ELR (cell line): ENCODE measurements at regions not wholly inside any gene's neighbourhood (a gene's known extent, or its start where the extent isn't known, plus 50 kb on each side); places are given as distances from the start of the nearest gene placed in this dataset.
"Not testable (repeated sequence)": the region's sequence is repeated elsewhere in the genome, so short reads cannot be mapped to it uniquely, and the experiment has no call there.

Experiments used
- DNase-seq: peaks from one replicate; pipeline ENCODE4 v3.0.0-alpha.2; 2015; ENCODE audit warnings: low read depth

DNA sequence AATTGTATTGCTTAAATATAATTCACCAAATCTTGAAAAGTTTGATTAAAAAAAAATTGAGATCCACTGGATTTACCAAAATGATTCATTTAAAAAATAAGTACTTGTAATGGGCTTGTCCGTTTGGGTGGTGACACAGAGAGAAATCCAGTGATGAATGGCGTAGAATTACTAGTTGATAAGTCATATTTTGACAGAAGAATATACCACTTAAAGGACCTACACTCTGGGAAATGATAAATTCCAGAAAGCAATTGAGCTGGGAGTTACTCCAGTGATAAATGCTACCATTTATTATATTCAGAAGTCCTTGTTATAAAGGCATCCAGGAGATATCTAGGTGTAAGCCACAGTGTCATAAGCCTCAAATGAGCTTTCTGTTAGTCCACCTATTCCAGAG, 141.8 kb upstream of the CFAP20DC start:
- DNase-seq: no peak

DNA sequence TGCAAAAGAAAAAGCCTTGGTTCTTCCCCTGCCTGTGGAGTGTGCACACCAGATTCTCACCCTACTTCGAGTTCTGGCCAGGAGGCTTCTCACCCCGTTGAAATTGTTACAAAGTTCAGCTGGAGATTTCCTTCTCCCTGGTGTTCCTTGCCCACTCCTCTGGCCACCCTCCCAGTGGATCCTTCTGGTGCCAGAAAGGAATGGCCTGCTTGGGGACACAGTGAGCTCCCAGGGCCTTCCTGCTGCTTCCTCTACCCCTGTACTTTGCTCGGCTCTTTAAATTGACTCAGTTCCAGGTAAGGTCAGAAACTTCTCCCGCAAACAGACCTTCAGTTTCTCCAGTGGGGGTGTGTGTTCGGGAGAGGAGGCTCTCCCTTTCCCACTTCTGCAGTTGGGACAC, 140.1 kb upstream of the CFAP20DC start:
- no peak for DNase-seq

DNA sequence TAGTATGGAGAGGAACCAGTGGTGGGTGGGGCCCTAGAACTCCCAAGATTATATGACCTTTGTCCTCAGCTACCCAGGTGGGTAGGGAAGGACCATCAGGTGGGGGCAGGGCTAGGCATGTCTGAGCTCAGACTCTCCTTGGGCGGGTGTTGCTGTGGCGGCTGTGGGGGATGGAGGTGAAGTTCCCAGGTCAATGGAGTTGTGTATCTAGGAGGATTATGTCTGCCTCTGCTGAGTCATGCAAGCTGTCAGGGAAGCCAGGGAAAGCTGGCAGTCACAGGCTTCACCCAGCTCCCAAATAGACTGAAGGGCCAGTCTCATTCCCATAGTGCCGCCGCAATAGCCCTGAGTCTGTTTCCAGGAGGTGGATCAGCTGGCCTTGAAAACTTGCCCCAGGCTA, 139.7 kb upstream of the CFAP20DC start:
- DNase-seq: no peak

DNA sequence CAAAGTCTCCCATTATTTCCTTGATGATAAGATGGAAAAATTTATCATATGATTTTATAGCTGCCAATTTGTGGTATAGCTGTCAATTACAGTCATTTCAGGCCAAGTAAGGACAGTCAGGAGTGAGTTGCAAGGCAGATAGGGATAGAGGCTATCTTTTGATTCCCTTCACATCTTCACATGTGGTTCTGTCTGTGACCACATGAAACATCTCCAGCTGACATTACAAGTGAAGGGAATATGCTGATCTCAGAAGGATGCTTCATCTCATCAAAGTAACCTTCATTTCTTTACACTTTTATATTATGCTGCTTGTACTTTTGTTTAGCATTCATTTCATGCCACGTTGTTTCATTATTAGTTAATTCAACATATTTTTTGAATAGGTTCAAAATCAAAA, 136.9 kb upstream of the CFAP20DC start:
- no peak for DNase-seq

DNA sequence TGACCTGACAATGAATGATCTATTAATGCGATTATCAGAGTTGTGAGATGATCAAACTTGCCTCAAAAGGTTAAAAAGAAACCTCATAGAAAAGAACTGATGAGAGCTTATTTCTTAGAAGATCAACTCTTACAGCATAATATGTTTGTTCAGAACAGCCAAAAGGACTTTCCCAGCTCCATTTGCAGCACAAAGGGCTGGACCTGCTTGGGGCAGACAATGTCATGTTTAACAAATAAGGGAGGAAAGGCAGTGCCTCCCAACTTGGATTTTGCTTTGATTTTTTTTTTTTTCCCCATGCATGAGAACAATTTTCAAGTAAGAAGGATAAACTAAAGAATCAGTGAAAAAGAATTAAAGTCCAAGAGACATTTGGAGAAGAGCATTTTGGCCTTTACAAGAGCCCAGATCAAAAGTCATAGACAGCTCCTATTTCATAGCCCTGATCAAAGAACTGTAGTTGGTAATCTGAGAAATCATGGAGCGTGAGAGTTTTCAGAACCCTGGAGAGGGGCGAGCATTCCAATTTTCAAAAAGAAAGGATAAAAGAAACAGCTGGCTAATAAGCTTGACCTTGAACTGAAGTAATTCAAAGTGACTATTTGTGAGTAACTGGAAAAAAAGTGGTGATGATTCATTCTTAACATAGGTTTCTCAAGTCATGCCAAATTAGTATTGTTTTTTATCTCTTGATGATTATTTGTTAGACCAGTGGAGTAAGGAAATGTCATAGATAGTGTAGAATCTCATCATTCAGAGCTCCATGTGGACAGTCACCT, 136.0 kb upstream of the CFAP20DC start:
- DNase-seq: peak; percentile 3

DNA sequence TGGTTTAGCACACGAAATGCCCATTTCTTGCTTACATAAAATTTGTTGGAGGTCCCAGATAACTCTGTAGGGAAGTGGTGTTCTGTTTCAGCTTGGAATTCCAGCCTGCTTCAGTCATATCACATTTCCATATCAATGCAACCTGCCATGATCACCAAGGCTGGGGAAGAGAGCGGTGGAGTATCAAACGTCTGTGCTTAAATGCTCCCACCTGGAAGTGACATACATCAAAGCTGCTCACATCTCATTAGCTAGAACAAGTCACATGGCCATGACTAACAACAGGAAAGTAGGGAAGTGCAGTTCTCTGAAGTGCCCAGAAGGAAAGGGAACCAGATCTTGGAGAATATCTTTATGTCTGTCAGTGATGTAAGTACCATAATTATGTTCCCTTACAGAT, 130.2 kb upstream of the CFAP20DC start:
- DNase-seq: no peak

DNA sequence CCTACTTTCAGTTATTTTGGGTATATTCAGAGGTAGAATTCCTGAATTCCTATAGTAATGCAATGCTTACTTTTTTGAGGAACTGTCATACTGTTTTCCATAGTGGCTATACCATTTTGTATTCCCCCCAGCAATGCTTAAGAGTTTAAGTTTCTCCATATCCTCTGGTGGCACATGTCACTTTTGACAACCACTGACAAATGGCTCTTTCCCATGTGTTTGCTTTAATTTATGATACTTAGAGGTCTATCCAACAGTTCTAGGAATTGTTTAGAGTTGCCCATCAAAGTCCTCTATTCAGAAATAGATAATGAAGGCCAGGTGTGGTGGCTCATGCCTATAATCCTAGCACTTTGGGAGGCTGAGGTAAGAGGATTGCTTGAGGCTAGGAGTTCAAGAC, 128.9 kb upstream of the CFAP20DC start:
- DNase-seq: no peak

DNA sequence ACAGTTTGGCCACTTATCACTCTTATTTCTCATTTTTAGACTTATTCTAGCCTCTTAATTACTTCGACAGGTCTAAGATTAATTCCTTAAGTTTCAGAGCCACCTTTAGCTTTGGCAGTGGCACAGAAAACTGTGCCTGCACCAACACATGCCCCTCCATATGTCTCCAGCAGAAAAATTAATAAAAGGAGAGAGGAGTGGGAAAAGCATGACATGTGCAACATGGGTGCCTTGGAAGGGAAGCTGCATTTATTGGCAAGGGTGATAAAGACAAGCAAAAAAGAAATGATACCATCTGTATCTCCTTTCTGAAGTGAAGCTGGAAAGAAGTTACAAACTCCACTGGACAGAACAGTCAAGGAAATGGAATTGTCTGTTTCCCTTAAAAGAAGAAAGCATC, 121.7 kb upstream of the CFAP20DC start:
- no peak for DNase-seq

DNA sequence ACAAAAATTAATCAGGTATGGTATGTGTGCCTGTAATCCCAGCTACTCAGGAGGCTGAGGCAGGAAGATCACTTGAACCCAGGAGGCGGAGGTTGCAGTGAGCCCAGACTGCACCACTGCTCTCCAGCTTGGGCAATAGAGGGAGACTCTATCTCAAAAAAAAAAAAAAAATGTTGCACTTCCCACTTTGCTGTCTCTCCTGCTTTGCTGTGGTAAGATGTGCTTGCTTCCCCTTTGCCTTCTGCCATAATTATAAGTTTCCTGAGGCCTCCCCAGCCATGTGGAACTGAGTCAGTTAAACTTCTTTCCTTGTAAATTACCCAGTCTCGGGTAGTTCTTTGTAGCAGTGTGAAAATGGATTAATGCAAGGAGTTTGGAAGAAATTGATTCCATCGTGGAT, 120.3 kb upstream of the CFAP20DC start:
- not testable (repeated sequence) for DNase-seq

DNA sequence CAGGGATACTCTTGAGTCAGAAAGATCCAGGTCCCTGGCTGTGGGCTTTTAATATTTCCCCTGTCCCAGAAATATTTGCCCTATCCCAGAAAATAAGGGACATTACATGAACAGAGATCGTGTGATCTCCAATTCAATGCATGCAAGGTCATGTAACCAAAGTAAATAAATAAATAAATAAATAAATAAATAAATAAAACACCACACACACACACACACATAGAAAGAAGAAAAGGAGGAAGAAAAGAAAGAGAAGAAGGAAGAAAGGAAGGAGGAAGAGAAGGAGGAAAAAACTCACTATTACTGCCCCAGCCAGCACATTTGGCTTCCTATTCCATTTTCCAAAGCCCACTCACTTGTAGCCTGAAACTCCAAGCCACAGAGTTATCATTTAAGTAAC, 117.9 kb upstream of the CFAP20DC start:
- no peak for DNase-seq

DNA sequence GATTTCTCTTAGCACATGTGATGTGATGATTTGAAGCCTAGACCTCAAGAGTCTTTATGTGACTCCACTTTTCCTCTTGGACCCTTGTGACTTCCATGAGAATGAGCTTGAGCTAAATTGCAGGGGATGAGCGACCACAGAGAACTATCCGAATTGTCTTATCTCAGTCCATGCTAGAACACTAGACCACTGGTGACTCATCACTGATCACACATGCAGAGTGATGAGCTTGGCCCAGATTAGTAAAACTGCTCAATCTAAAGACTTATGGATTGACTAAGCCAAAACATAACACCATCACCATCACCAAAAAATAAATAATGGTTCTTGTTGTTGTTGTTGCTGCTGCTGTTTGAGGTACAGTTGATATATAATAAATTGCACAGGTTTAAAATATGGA, 114.1 kb upstream of the CFAP20DC start:
- peak; percentile 1 for DNase-seq

DNA sequence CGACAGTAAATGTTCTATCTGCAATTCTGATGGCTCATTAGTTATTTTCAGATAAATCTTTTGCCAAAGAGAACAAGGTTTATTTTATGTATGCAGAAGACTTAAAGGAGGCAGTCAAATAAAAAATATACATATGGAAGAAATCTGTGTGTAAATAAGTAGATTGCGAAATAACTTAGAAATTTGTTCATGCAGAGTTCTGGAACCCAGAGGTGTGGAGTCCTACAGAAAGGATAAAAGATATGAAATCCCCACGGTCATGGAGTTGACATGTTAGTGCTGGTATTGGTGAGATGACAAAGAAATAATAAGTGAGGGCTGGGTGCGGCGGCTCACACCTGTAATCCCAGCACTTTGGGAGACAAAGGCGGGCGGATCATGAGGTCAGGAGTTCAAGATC, 111.2 kb upstream of the CFAP20DC start:
- no peak for DNase-seq

DNA sequence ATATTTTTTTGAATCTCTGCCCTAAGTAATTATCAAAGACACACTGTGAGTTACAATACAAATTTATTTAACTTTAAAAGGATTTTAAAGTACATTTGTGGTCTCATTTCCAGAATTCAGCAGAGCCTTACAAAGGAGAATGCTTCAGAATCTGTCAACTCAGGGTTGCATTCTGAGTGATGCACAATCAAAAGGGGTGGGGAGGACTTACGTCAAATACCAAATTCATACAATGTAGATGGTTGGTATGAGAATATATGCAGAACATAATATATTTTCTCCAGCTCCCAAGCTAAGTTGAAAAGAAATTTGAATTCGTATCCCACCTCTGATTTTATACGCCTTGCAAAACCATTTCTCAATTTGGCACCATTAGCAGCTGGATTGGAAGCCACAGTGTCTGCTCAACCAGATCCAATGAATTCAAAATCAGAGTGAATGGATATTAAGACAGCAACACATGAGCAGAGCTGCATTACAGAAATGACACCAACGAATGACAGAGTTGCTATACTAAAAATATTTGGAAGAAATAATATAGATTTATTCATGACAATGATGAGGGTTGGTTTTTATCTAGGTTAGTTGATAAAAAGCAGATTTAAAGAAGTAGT, 110.4 kb upstream of the CFAP20DC start:
- no peak for DNase-seq

DNA sequence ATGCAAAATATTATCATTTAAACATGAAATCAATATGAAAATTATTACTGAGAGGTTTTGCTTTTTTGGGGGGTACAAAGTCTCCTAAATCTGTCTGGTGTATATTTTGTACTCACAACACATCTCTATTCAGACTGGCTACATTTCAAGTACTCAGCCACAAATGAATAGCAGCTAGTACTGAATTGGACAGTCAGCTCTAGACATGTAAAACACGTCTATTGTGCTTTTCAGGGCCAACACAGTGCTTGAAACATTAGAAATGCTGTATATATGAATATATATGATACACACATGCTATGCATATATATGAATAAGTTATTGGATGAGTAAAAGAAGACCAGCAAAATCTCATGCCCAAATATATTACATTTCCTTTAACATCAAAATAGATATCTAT, 103.8 kb upstream of the CFAP20DC start:
- DNase-seq: no peak

DNA sequence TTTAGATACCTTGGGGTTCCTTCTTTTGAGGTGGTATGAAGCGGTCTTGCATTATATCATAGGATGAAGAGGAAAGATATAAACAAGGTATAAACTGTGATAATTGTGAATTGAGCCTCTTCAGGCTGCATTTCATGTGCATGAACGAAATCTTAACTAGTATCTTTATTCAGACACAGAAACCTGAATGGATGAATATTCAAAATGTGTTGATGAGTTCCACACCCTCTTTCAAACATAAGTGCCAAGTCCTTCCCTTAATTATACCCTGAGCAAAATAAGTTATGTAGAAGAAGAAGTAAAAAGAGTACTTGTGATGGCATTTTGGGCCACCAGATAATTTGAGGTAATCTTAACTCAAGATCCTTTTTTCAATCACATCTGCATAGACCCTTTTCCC, 103.1 kb upstream of the CFAP20DC start:
- DNase-seq: no peak

DNA sequence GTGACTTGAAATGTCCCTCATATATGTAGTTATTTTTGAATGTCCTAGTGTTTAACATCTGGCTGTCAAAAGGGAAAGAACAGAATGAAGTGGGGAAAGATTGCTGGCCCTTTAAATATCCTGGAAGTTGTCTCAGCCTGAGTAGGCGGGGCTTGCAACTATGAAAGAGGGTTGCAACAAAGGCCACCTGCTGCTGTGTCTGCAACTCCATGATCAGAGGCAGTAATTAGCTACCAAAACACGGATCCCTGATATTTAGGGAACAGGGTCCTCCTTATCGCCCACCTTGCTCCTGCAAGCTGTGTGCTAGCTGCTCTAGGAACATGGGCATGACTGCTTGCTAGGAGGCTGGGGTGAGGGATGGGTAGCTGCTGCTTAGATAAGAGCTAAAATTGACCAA, 100.2 kb upstream of the CFAP20DC start:
- no peak for DNase-seq

DNA sequence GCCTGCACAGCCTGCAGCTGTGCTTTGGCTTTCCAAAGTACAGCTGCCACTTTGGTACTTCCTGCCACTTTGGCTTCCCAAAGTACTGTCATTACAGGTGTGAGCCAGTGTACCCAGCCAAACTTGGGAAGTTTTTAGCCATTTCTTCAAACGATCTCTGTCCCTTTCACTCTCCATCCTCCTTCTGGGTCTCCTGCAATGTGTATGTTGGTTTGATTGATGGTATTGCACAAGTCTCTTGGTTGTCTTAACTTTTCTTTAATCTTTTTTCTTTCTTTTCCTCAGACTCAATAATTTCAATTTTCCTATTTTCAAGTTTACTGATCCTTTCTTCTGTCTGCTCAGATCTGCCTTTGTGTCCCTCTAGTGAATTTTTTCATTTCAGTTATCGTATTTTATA, 99.3 kb upstream of the CFAP20DC start:
- DNase-seq: no peak

DNA sequence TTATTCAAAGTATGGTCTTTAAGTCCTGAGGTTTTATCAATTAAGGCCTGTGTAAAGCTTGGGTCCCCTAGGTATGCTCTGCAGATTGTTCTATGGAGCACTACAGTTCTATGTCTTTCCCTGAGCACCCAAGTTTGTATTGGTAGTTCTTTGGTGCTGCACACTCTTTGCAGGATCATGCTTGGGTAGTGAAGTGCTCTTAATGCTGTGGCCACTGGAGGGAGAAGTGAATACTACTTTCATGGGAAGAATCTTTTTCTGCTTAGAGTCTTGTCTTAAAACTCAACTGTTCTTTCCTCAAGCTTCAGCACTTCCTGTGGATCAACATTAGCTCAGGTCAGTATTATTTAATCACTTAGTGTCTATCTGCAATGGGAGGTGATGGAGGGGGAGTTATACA, 93.6 kb upstream of the CFAP20DC start:
- DNase-seq: peak; percentile 2

DNA sequence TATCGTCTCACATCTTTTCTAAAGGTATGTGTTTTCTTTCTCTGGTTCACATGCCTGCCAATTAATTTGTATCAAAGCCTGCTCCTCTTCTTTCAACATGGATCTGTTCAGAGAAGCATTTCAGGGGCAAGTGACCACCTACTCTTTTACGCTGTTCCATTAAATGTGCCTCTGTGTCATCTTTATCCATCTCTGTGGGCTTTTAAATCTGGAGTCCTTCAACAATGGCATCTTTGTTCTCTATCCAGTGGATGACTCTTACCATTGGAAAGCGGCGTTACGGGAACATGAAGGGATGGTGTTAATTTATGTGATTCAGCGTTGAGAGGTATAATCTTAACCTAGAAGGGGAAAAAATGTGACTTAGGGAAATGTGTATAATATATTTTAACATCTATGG, 92.7 kb upstream of the CFAP20DC start:
- DNase-seq: no peak

DNA sequence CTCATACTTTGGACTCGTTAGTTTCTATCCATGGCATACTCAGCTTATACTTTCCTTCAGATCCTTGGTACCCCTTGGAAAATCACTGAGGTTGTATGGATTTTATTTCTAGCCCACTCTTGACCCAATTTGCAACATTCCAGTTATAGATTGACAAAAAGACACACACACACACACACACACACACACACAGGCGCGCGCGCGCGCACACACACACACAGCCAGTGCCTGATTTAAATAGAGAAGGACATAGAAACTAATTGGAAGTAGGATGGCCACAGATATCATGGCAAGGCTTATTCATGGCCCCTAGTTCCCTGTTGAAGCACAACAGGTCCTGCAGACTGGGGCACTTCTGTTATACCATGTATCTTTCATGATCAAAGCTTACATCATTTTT, 89.1 kb upstream of the CFAP20DC start:
- DNase-seq: no peak

DNA sequence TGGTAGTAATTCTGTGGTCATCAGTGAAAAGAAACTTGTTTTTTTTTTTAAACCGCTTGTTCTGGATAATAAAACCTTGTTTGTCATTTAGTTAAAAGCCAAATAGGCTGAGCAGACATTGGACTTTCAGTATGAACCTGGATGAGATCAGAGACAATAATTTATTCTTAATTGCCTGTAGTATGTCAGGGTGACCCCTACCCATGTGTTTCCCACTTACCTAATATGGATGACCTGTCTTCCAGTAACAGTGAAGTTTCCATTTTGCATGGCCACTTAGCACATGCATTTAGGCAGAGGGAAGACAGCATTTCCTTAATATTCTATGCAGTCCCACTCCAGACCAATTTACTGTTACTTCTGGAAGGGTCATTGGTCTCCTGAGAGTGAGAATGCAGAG, 87.6 kb upstream of the CFAP20DC start:
- no peak for DNase-seq

DNA sequence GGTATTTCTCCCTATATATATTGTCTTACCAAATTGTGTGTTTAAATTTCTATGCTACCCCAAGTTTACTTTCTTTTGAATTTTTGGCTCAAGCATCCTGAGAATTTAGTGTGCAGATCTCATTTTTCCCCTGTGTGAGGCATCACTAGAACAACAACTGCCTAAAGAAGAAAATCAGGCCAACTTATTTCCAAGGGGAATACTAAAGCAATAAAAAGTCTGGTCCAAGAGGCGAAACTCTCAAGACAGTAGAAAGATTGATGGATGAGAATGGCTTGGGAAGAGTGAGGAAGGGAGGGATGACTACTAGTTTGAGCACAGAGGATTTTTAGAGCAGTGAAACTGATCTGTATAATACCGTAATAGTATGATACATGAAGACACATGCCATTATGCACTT, 86.3 kb upstream of the CFAP20DC start:
- DNase-seq: no peak

DNA sequence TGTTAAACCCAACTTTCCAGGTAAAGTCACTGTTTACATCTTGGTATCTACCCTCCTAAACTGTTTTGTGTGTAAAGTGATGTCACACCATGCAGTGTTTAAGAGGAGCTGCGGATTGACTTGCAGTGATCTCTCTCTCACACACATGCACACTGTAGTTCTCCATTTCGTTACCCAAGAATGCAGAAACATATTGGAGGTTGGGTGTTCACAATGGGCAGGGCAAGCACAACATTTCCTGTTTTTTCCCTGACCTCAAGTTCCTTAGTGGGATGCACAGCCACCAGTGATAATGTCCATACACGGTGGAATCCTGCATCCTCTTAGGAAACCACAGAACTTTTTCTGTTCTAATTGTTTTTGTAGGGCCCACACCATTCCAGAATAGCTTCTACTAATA, 85.3 kb upstream of the CFAP20DC start:
- DNase-seq: no peak

DNA sequence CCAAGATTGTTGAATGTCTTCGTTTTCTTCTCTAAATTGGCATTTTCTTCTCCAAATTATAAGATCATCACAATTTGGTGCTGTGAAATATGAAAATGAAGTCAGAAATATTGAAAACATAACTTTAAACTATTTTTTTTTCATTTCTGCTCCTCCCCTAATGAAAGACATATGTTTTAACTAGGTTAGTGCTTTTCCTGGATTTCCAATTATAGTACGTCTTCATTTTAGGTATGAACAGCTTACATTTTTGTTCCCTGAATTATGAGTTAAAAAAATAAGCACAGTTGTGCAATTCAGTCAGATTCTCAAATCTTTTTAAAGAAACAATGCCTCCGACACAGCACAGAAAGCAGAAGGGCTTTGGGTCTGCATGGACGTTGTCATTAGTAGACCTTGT, 83.5 kb upstream of the CFAP20DC start:
- DNase-seq: no peak
